ENCODE measurements at regions not wholly inside any gene's neighbourhood (a gene's known extent, or its start where the extent isn't known, plus 50 kb on each side); places are given as distances from the start of the nearest gene placed in this dataset.

DNA sequence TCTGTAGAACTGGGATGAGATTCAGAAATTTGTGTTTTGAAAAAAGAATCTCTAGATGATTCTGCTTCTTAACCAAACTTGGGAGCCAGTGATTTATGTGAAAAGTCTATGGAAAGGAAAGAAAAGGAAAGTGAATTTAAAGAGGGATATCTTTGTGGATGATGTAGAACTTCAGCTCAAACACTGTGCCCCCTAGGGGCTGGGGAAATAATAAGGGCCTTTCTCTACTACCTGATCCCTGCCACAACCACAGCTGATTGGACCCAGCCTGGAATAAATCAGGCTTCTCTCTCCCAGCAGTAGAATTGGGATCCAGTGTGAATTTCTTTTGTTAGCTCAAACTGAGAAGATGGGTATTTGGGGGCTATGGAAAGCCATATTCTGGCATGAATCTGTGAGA, 155.0 kb downstream of the PRELID2 start:
- Mint-ChIP-seq H3K4me3 (ENCODE audit: unreplicated experiment) (no peak overlapping the region), H3K27me3 (ENCODE audit: unreplicated experiment) (no peaks in the 10 kb centered on the region), H3K4me1 (ENCODE audit: unreplicated experiment) (peaks cover 9% of the 10 kb centered on the region), H3K9me3 (ENCODE audit: unreplicated experiment) (no peaks in the 10 kb centered on the region), H3K36me3 (ENCODE audit: low read depth, unreplicated experiment) (no peaks in the 10 kb centered on the region), H3K27ac (ENCODE audit: unreplicated experiment) (no peak overlapping the region)
- TF ChIP-seq, protein P1, sequence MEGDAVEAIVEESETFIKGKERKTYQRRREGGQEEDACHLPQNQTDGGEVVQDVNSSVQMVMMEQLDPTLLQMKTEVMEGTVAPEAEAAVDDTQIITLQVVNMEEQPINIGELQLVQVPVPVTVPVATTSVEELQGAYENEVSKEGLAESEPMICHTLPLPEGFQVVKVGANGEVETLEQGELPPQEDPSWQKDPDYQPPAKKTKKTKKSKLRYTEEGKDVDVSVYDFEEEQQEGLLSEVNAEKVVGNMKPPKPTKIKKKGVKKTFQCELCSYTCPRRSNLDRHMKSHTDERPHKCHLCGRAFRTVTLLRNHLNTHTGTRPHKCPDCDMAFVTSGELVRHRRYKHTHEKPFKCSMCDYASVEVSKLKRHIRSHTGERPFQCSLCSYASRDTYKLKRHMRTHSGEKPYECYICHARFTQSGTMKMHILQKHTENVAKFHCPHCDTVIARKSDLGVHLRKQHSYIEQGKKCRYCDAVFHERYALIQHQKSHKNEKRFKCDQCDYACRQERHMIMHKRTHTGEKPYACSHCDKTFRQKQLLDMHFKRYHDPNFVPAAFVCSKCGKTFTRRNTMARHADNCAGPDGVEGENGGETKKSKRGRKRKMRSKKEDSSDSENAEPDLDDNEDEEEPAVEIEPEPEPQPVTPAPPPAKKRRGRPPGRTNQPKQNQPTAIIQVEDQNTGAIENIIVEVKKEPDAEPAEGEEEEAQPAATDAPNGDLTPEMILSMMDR (IDR thresholded peaks at IDR 0.05; ENCODE audit: unreplicated experiment): no peak
- DNase-seq (ENCODE audit: low spot score): no peak

DNA sequence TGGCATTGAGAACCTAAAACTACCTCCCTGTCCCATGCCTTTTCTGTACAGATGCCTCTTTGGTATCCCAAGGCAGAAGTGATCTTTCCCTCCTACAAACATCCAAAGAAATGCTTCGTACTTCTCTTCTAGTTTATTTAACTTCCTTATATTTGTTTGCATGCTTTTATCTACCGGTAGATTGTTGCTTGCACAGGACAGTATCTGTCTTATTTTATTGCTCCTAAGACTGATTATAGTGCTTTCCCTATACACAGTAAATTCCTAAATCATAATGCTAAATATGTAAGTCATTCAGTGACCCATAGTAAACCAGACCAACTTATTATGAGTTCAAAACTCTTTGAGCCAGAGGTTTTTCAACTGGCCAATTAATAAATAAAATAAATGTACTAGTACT, 156.9 kb downstream of the PRELID2 start:
- DNase-seq (ENCODE audit: low spot score): no peak
- TF ChIP-seq, protein P1 (IDR thresholded peaks at IDR 0.05; ENCODE audit: unreplicated experiment): no peak
- Mint-ChIP-seq H3K27ac (ENCODE audit: unreplicated experiment) (no peak overlapping the region), H3K27me3 (ENCODE audit: unreplicated experiment) (no peaks in the 10 kb centered on the region), H3K4me3 (ENCODE audit: unreplicated experiment) (no peak overlapping the region), H3K36me3 (ENCODE audit: low read depth, unreplicated experiment) (no peaks in the 10 kb centered on the region), H3K9me3 (ENCODE audit: unreplicated experiment) (no peaks in the 10 kb centered on the region), H3K4me1 (ENCODE audit: unreplicated experiment) (no peaks in the 10 kb centered on the region)

DNA sequence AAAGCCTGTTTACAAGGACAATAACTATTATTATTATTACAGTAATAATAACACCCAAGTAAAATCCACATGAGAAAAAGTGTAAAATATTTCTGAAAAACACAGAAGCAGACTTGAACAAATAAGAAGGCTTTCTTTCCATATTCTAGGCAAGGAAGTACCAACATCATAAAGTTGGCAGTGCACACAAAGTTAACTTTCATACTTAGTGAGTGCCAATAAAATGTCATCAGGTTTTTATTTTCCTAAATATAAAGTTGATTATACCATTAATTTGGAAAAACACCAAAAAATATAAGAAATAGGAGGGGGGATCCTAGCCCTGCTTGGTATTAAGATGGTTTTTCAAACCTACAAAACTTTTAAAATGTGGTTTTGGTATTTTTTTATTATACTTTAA, 161.4 kb downstream of the PRELID2 start:
- Mint-ChIP-seq H3K4me3 (ENCODE audit: unreplicated experiment) (no peak overlapping the region), H3K27me3 (ENCODE audit: unreplicated experiment) (no peaks in the 10 kb centered on the region), H3K27ac (ENCODE audit: unreplicated experiment) (no peak overlapping the region), H3K36me3 (ENCODE audit: low read depth, unreplicated experiment) (no peaks in the 10 kb centered on the region), H3K9me3 (ENCODE audit: unreplicated experiment) (no peaks in the 10 kb centered on the region), H3K4me1 (ENCODE audit: unreplicated experiment) (no peaks in the 10 kb centered on the region)
- no peak for DNase-seq (ENCODE audit: low spot score)
- TF ChIP-seq, protein P1 (IDR thresholded peaks at IDR 0.05; ENCODE audit: unreplicated experiment): no peak

DNA sequence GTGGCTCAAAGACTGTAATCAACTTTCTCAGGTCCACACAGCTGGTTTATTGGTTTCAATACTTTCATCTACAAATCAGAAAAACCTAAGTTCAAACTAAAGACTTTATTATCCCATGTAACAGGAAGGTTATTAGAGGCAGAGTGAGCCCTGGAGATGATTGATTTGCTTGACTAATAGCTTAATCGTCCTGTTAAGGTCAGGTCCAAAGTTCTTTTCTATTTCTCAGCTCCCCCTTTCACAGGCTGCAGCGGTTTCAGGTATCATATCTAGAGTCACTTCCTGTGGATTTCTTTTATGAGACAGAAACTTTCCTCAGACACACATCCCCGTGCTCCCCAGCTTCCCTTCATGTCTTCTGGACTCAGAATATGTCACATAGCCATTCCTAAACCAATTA, 166.4 kb downstream of the PRELID2 start:
- no peaks in the 10 kb centered on the region for H3K9me3 Mint-ChIP-seq (ENCODE audit: unreplicated experiment)
- H3K36me3 Mint-ChIP-seq (ENCODE audit: low read depth, unreplicated experiment): no peaks in the 10 kb centered on the region
- no peaks in the 10 kb centered on the region for H3K27me3 Mint-ChIP-seq (ENCODE audit: unreplicated experiment)
- TF ChIP-seq, protein P1 (IDR thresholded peaks at IDR 0.05; ENCODE audit: unreplicated experiment): no peak
- no peaks in the 10 kb centered on the region for H3K4me1 Mint-ChIP-seq (ENCODE audit: unreplicated experiment)
- no peak overlapping the region for H3K4me3 Mint-ChIP-seq (ENCODE audit: unreplicated experiment)
- no peak for DNase-seq (ENCODE audit: low spot score)
- no peak overlapping the region for H3K27ac Mint-ChIP-seq (ENCODE audit: unreplicated experiment)

DNA sequence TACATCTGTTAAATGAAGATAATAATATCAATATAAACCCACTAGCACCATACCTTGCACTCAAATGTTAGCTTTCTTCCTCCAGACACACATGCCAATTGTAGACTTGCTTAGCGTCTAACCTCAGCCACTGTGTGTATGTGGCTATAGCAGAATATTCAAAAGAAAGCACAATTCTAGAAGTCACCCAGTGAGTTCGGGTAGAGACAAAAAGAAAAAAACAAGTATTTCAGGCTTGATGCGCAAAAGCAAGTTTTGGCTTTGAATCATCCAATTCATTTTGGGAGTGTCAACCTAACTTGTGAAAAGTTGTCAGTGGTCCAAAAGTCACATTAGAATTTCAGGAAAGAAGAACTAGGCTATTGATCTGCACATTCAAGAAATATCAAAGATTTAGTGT, 167.4 kb downstream of the PRELID2 start:
- Mint-ChIP-seq H3K27me3 (ENCODE audit: unreplicated experiment) (no peaks in the 10 kb centered on the region), H3K4me3 (ENCODE audit: unreplicated experiment) (no peak overlapping the region), H3K36me3 (ENCODE audit: low read depth, unreplicated experiment) (no peaks in the 10 kb centered on the region), H3K9me3 (ENCODE audit: unreplicated experiment) (no peaks in the 10 kb centered on the region), H3K4me1 (ENCODE audit: unreplicated experiment) (no peaks in the 10 kb centered on the region), H3K27ac (ENCODE audit: unreplicated experiment) (no peak overlapping the region)
- no peak for DNase-seq (ENCODE audit: low spot score)
- TF ChIP-seq, protein P1 (IDR thresholded peaks at IDR 0.05; ENCODE audit: unreplicated experiment): no peak
